ENCODE measurements at regions not wholly inside any gene's neighbourhood (a gene's known extent, or its start where the extent isn't known, plus 50 kb on each side); places are given as distances from the start of the nearest gene placed in this dataset.
"Not testable (repeated sequence)": the region's sequence is repeated elsewhere in the genome, so short reads cannot be mapped to it uniquely, and the experiment has no call there.

DNA sequence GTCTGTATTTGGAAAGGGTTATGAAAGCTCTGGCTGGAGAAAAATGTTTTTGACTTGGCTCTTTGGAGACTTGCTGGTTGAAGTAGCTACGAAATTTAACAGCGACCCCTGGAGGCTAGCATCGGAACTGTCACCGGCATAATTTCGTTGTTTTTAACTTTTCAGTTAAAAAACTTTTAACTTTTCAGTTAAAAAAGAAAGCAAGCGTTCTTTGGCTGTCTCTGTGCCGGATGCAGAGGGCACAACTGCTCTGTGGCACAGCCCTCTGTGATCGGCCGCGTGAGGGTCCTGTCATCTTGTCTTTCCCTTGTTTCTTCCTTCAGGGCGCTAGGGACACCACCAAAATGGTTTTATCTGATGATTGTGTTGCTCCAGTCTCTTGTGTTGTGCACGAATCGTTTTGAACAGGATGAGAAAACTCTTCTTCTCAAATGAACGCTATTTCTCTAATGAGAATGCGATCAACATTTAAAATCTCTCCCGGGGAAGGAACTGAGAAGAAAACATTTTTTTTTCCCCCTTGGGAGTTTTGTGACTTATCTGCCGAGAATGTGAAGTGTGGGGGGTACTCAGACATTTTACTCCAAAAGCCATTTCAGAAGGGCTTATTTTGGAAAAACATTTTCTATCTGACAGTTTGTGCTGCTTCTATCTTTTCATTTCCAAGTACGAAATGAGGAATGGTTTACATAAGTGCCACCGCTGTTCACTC lies 57.1 kb downstream of the ADCYAP1 start:
- ATAC-seq = no peak
- H3K4me3 Mint-ChIP-seq = no peak overlapping the region
- no peaks in the 10 kb centered on the region for H3K9me3 Mint-ChIP-seq
- no peaks in the 10 kb centered on the region for H3K36me3 Mint-ChIP-seq (ENCODE audit: low read depth)
- peaks cover 8% of the 10 kb centered on the region for H3K27me3 Mint-ChIP-seq
- H3K4me1 Mint-ChIP-seq = peaks cover 2% of the 10 kb centered on the region
- peak; percentile 49 for DNase-seq
- H3K27ac Mint-ChIP-seq = no peak overlapping the region

DNA sequence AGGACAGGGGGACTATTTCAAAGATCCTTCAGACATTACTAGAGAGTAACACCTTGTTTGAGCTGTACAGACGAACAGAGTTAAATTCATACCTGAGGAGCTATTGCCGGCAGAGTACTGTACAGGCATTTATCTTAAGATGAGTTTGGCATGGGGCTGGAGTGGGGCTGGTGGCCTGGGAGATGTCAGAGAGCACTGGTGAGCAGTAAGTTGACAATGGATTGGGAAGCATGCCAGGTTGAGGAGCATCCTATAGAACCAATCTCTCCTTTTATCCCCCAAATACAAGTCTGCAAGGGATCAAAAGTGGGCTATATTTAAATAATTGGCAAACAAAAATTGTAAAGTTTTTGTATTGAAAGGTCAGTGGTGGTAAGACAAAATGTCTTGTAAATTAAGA lies 58.6 kb downstream of the ADCYAP1 start:
- H3K4me1 Mint-ChIP-seq = peaks cover 2% of the 10 kb centered on the region
- H3K27me3 Mint-ChIP-seq = peaks cover 8% of the 10 kb centered on the region
- no peaks in the 10 kb centered on the region for H3K36me3 Mint-ChIP-seq (ENCODE audit: low read depth)
- ATAC-seq = no peak
- no peaks in the 10 kb centered on the region for H3K9me3 Mint-ChIP-seq
- no peak overlapping the region for H3K27ac Mint-ChIP-seq
- no peak for DNase-seq
- no peak overlapping the region for H3K4me3 Mint-ChIP-seq

DNA sequence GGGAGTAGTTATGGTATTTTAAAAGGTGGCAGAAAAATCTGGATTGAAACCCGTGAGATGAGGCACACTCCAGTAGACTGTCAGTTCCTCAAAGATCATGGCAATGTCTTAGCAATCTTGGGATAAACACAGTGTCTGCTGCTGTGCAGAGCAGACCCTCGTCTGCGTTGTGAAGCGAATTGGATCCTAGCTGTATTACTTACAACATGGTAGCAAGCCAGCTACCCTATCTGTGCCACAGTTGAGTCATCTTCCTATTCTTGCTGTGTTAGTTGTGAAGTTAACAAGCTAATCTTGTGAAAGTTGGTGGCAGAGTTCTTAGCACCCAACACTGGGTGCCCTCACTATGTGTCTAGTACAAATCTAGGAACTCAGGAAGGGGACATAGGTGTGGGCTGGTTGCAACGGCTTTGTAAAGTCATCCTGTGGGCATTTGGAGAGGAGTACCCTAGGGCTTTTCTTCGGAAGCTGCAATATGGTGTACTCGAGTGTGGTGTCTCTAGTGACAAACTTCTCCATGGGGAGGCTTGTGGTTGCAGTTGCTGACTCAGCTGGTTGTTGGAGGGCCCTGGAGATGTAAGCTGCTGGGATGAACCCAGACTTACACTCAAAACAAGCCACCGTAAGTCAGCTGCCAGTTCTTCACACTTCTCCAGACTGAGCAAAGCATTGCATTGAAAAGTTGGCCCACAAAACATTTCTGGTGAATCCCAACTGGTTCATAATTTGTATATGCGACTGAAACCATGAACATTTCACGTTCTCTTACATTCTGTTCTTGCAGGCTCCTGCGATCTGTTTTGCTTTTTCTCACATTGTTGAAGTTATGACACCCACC lies 61.5 kb downstream of the ADCYAP1 start:
- DNase-seq (no peak), ATAC-seq (no peak)
- no peak overlapping the region for H3K4me3 Mint-ChIP-seq
- H3K4me1 Mint-ChIP-seq = peaks cover 2% of the 10 kb centered on the region
- H3K36me3 Mint-ChIP-seq (ENCODE audit: low read depth) = no peaks in the 10 kb centered on the region
- no peak overlapping the region for H3K27ac Mint-ChIP-seq
- no peaks in the 10 kb centered on the region for H3K9me3 Mint-ChIP-seq
- peaks cover 6% of the 10 kb centered on the region for H3K27me3 Mint-ChIP-seq

DNA sequence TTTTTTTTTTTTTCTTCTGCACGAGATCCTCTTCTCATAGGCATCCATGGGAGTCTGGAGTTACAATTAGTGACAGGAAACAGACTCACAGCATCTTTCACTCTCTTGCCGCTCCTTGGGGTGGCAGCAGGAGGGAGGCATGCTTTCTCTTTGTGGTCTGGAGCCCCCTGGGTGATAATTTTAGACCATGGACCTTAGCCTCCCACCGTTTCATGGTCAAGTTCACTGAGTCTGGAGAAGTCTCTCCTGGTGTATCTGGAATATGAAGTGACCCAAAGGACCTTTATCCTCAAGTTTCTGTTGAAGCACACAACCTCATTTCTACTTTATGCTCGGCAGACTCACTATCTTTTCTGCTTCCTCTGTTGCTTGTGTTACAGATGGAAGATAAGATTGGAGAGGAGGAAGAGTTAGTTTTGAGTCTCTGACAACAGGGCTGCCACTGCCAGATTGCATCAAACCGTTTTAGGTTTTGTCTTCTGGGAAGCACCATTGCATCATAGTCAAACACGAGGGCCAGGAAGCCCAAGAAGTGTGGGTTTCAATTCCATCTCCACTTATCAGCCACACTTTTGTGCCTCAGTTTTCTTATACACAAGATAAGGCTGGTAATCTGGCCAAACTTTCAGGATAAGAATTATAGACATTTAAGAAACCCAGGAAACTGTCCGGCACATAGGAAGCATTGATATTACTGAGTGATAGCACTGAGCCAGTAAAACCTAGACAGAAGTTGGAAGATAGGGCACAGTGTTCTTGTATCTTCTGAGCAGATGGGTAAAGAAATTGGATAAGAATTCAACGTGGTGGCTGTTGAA lies 62.3 kb downstream of the ADCYAP1 start:
- Mint-ChIP-seq H3K4me3 (no peak overlapping the region), H3K27me3 (peaks cover 4% of the 10 kb centered on the region), H3K9me3 (no peaks in the 10 kb centered on the region), H3K36me3 (ENCODE audit: low read depth) (no peaks in the 10 kb centered on the region), H3K27ac (no peak overlapping the region), H3K4me1 (peaks cover under 1% of the 10 kb centered on the region)
- DNase-seq (no peak), ATAC-seq (no peak)

DNA sequence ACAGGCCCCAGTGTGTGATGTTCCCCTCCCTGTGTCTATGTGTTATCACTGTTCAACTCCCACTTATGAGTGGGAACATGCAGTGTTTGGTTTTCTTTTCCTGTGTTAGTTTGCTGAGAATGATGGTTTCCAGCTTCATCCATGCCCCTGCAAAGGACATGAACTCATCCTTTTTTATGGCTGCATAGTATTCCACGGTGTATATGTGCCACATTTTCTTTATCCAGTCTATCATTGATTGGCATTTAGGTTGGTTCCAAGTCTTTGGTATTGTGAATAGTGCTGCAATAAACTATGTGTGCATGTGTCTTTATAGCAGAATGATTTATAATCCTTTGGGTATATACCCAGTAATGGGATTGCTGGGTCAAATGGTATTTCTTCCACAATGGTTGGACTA lies 64.2 kb downstream of the ADCYAP1 start:
- DNase-seq; H3K27me3 Mint-ChIP-seq; H3K9me3 Mint-ChIP-seq; ATAC-seq; H3K36me3 Mint-ChIP-seq (ENCODE audit: low read depth); H3K4me1 Mint-ChIP-seq; H3K27ac Mint-ChIP-seq; H3K4me3 Mint-ChIP-seq: not testable (repeated sequence)

DNA sequence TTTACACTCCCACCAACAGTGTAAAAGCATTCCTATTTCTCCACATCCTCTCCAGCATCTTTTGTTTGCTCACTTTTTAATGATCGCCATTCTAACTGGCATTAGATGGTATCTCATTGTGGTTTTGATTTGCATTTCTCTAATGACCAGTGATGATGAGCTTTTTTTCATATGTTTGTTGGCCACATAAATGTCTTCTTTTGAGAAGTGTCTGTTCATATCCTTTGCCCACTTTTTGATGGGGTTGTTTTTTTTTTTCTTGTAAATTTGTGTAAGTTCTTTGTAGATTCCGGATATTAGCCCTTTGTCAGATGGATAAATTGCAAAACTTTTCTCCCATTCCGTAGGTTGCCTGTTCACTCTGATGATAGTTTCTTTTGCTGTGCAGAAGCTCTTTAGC lies 64.6 kb downstream of the ADCYAP1 start:
- DNase-seq; H3K4me1 Mint-ChIP-seq; H3K27me3 Mint-ChIP-seq; ATAC-seq; H3K9me3 Mint-ChIP-seq; H3K4me3 Mint-ChIP-seq; H3K27ac Mint-ChIP-seq; H3K36me3 Mint-ChIP-seq (ENCODE audit: low read depth): not testable (repeated sequence)

DNA sequence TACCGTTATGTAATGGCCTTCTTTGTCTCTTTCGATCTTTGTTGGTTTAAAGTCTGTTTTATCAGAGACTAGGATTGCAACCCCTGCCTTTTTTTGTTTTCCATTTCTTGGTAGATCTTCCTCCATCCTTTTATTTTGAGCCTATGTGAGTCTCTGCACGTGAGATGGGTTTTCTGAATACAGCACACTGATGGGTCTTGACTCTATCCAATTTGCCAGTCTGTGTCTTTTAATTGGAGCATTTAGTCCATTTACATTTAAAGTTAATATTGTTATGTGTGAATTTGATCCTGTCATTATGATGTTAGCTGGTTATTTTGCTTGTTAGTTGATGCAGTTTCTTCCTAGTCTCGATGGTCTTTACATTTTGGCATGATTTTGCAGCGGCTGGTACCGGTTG lies 69.9 kb downstream of the ADCYAP1 start:
- H3K36me3 Mint-ChIP-seq (ENCODE audit: low read depth); ATAC-seq; H3K27me3 Mint-ChIP-seq; H3K4me3 Mint-ChIP-seq; DNase-seq; H3K4me1 Mint-ChIP-seq; H3K27ac Mint-ChIP-seq: not testable (repeated sequence)
- peaks cover 17% of the 10 kb centered on the region for H3K9me3 Mint-ChIP-seq

DNA sequence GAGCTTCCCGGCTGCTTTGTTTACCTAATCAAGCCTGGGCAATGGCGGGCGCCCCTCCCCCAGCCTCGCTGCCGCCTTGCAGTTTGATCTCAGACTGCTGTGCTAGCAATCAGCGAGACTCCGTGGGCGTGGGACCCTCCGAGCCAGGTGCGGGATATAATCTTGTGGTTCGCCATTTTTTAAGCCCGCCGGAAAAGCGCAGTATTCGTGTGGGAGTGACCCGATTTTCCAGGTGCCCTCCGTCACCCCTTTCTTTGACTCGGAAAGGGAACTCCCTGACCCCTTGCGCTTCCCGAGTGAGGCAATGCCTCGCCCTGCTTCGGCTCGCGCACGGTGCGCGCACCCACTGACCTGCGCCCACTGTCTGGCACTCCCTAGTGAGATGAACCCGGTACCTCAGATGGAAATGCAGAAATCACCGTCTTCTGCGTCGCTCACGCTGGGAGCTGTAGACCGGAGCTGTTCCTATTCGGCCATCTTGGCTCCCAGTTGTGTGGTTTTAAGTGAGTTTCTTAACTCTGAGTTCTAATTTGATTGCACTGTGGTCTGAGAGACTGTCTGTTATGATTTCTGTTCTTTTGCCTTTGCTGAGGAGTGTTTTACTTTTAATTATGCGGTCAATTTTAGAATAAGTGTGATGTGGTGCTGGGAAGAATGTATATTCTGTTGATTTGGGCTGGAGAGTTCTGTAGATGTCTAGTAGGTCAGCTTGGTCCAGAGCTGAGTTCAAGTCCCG lies 71.9 kb downstream of the ADCYAP1 start:
- H3K4me1 Mint-ChIP-seq; H3K4me3 Mint-ChIP-seq; H3K27ac Mint-ChIP-seq; H3K36me3 Mint-ChIP-seq (ENCODE audit: low read depth); DNase-seq; ATAC-seq; H3K27me3 Mint-ChIP-seq: not testable (repeated sequence)
- H3K9me3 Mint-ChIP-seq = peaks cover 17% of the 10 kb centered on the region

DNA sequence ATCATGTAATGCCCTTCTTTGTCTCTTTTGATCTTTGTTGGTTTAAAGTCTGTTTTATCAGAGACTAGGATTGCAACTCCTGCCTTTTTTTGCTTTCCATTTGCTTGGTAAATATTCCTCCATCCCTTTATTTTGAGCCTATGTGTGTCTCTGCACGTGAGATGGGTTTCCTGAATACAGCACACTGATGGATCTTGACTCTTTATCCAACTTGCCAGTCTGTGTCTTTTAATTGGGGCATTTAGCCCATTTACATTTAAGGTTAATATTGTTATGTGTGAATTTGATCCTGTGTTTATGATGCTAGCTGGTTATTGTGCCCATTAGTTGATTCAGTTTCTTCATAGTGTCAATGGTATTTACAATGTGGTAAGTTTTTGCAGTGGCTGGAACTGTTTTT lies 72.7 kb downstream of the ADCYAP1 start:
- not testable (repeated sequence) for H3K27me3 Mint-ChIP-seq; DNase-seq; H3K4me1 Mint-ChIP-seq; H3K36me3 Mint-ChIP-seq (ENCODE audit: low read depth); H3K27ac Mint-ChIP-seq; ATAC-seq; H3K4me3 Mint-ChIP-seq
- peaks cover 17% of the 10 kb centered on the region for H3K9me3 Mint-ChIP-seq

DNA sequence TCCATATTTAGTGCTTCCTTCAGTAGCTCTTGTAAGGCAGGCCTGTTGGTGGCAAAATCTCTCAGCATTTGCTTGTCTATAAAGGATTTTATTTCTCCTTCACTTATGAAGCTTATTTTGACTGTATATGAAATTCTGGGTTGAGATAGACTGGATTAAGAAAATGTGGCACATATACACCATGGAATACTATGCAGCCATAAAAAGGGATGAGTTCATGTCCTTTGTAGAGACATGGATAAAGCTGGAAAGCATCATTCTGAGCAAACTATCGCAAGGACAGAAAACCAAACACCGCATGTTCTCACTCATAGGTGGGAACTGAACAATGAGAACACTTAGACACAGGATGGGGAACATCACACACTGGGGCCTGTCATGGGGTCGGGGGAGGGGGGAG lies 73.1 kb downstream of the ADCYAP1 start:
- not testable (repeated sequence) for ATAC-seq; DNase-seq; H3K4me1 Mint-ChIP-seq; H3K36me3 Mint-ChIP-seq (ENCODE audit: low read depth); H3K4me3 Mint-ChIP-seq; H3K27me3 Mint-ChIP-seq; H3K27ac Mint-ChIP-seq
- peaks cover 17% of the 10 kb centered on the region for H3K9me3 Mint-ChIP-seq

DNA sequence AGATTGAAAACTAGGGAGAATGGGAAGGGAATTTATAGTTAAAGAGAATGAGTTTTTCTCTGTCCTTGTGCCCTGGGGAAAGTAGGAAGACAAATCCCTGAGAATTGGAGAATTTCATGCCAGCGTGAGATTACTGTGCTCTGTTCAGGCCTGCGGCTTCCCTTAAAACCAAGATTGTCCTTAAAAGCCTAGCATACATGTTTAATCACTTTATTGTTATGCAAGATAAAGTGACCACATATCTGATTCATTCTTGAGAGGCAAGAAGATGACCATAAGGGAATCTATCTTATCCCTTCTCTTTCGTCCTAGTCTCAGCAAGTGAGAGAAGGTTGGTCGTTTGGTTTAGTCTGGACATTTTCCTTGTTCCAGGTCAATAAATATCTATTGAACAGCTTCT lies 75.9 kb downstream of the ADCYAP1 start:
- Mint-ChIP-seq H3K27ac (no peak overlapping the region), H3K27me3 (peaks cover 7% of the 10 kb centered on the region), H3K4me1 (no peaks in the 10 kb centered on the region), H3K4me3 (no peak overlapping the region), H3K9me3 (peaks cover 17% of the 10 kb centered on the region), H3K36me3 (ENCODE audit: low read depth) (no peaks in the 10 kb centered on the region)
- DNase-seq (no peak), ATAC-seq (no peak)

DNA sequence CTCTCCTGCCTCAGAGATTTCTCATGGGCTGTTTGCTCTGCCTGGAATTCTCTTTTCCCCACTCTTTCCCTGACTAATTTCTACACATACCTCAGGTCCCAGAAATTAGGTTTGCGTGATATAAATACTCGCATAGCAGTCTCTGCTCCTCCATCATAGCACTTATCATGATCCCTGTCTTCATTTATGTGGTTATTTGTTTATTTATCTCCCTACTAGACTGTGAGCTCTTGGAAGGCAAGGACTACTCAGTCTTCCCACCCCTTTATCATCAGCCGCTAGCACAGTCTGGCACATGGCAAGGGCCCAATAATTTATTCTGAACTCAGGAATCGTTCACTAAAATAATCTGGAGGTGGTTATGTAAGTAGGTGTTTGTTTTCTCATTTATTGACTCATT lies 79.3 kb downstream of the ADCYAP1 start:
- Mint-ChIP-seq H3K9me3 (no peaks in the 10 kb centered on the region), H3K4me3 (no peak overlapping the region), H3K4me1 (no peaks in the 10 kb centered on the region), H3K36me3 (ENCODE audit: low read depth) (no peaks in the 10 kb centered on the region), H3K27me3 (no peaks in the 10 kb centered on the region), H3K27ac (no peak overlapping the region)
- ATAC-seq (no peak), DNase-seq (no peak)

DNA sequence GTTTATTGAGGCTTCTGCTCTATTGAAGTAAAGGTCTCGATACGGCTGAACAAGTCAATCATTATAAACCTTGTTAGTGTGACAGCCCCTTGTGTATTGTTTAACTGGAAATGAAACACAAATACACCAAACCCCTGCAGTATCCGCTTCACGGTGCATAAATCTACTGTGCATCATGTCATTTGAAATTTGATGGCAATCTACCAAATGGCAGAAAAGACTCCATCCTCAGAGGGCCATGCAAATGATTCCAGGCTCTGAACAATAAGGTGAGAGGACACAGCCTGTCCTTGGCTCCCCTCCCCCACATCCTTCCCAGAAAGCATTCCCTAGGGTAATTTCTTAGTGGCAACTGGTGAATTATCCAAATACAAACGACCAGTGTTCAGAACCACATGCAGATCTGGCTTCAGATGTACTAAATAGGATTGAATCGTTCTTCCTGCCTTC lies 80.6 kb downstream of the ADCYAP1 start:
- no peak for DNase-seq
- no peak for ATAC-seq
- Mint-ChIP-seq H3K9me3 (no peaks in the 10 kb centered on the region), H3K27ac (no peak overlapping the region), H3K4me1 (no peaks in the 10 kb centered on the region), H3K27me3 (no peaks in the 10 kb centered on the region), H3K36me3 (ENCODE audit: low read depth) (no peaks in the 10 kb centered on the region), H3K4me3 (no peak overlapping the region)

DNA sequence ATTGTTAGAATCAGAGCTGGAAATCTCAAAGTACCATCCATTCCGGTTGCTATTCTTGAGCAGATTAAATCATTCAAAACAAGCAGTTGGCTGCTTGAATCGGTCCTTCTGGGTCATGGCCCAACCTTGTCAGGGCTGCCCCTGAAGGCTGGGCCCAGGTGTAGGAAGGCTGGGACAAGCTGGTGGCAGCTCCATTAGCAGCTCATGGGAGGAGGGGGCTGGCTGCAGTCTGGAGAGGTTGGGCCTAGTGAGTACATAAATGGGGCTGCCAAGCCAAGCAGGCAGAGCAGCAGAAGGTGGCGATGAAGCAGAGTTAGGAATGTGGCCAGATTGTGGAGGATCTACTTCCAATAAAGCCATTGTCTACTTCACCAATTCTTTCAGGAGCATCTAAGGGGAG lies 81.4 kb downstream of the ADCYAP1 start:
- DNase-seq (no peak), ATAC-seq (no peak)
- H3K27ac Mint-ChIP-seq = no peak overlapping the region
- H3K9me3 Mint-ChIP-seq = no peaks in the 10 kb centered on the region
- H3K4me1 Mint-ChIP-seq = no peaks in the 10 kb centered on the region
- no peak overlapping the region for H3K4me3 Mint-ChIP-seq
- H3K27me3 Mint-ChIP-seq = no peaks in the 10 kb centered on the region
- H3K36me3 Mint-ChIP-seq (ENCODE audit: low read depth) = no peaks in the 10 kb centered on the region

Data from activated naive CD8-positive, alpha-beta T cell treated with anti-CD3 and anti-CD28 coated beads, Interleukin-2, amount 50 U/mL, for 24 hours (primary cell).